ENCODE measurements at regions not wholly inside any gene's neighbourhood (a gene's known extent, or its start where the extent isn't known, plus 50 kb on each side); places are given as distances from the start of the nearest gene placed in this dataset.

DNA sequence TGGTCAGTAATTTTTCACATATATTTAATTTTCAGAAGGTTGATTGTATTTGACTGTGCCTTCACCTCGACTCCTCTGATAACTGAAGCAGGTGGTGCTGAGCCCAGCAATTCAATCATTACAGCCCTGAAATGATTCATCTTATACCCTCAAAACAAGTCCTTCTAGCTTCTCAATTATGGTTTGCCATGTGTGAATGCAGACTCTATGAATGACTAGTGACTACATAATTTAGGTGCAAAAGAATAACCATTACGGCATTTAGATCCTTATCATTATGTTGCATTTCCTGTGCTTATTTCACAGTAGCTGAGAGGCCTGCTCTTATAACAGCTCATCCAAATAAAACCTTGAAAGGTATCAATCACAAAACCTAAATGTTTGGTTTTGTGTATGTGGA lies 54.0 kb upstream of the COL11A1 start:
- DNase-seq (ENCODE audit: low read depth): no peak

DNA sequence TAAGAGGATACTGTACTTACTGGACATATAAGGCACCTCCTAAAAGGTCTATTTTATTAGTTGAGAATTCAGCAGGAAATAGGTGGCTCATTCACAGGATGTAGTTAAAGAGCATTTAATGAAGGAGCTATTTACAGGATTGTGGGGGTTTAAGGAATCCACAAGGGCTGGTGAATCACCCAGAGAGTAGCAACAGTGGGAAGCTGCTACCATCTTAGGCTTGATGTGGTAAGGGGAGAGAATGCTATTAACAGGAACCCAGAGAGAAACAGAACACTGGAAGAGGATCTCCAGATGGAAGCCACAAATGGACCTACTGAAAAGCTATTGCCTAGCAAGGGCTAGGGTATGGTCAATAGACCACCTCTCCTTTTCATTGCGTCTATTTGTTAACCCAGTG lies 52.0 kb upstream of the COL11A1 start:
- DNase-seq (ENCODE audit: low read depth): no peak

All from stromal cell of bone marrow (primary cell).